ENCODE measurements at regions not wholly inside any gene's neighbourhood (a gene's known extent, or its start where the extent isn't known, plus 50 kb on each side); places are given as distances from the start of the nearest gene placed in this dataset.
"Not testable (repeated sequence)": the region's sequence is repeated elsewhere in the genome, so short reads cannot be mapped to it uniquely, and the experiment has no call there.

- not testable (repeated sequence) for TF ChIP-seq CTCF (optimal IDR thresholded peaks at IDR 0.05 in 1 of 3, IDR thresholded peaks at IDR 0.05 in 1 of 3, conservative IDR thresholded peaks at IDR 0.05 in 1 of 3; ENCODE audit: extremely low read depth in 1 of 3, insufficient read depth in 2 of 3, low read length in 3 of 3); EZH2 (IDR thresholded peaks at IDR 0.05; ENCODE audit: low read length)
These were observed 156.7 kb downstream of the CRLF3 start for GRCh38 chr17:30667657-30668359.

Data from keratinocyte (primary cell).